ENCODE measurements at regions not wholly inside any gene's neighbourhood (a gene's known extent, or its start where the extent isn't known, plus 50 kb on each side); places are given as distances from the start of the nearest gene placed in this dataset.

DNA sequence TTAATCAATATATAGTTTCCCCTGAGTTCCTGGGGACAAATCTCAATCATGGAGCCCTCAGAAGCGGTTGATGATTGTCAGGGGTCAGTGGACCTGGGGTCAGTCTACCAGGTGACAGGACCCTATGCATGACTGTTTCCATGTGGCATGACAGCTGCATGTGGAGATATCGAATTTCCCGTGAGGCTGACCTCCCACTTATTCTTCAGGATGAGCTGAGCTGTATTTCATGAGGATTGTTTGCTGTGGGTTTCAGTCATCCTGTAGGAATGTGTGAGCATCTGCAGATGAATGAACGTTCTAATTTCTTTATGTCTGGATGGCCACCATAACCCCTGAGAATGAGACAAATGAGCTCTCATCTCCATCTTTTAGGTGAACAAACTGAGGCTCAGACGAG, 93.0 kb upstream of the HES1 start:
- TF ChIP-seq, protein P1, sequence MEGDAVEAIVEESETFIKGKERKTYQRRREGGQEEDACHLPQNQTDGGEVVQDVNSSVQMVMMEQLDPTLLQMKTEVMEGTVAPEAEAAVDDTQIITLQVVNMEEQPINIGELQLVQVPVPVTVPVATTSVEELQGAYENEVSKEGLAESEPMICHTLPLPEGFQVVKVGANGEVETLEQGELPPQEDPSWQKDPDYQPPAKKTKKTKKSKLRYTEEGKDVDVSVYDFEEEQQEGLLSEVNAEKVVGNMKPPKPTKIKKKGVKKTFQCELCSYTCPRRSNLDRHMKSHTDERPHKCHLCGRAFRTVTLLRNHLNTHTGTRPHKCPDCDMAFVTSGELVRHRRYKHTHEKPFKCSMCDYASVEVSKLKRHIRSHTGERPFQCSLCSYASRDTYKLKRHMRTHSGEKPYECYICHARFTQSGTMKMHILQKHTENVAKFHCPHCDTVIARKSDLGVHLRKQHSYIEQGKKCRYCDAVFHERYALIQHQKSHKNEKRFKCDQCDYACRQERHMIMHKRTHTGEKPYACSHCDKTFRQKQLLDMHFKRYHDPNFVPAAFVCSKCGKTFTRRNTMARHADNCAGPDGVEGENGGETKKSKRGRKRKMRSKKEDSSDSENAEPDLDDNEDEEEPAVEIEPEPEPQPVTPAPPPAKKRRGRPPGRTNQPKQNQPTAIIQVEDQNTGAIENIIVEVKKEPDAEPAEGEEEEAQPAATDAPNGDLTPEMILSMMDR (conservative IDR thresholded peaks at IDR 0.05; ENCODE audit: low read depth in 2 of 2), result no peak
- TF ChIP-seq POLR2AphosphoS5 (IDR thresholded peaks at IDR 0.05; ENCODE audit: low read depth), result no peak
- TF ChIP-seq EZH2phosphoT487 (IDR thresholded peaks at IDR 0.05; ENCODE audit: unreplicated experiment), result no peak
- TF ChIP-seq EZH2 (IDR thresholded peaks at IDR 0.05; ENCODE audit: low read depth, unreplicated experiment), result no peak
- TF ChIP-seq, protein P2, sequence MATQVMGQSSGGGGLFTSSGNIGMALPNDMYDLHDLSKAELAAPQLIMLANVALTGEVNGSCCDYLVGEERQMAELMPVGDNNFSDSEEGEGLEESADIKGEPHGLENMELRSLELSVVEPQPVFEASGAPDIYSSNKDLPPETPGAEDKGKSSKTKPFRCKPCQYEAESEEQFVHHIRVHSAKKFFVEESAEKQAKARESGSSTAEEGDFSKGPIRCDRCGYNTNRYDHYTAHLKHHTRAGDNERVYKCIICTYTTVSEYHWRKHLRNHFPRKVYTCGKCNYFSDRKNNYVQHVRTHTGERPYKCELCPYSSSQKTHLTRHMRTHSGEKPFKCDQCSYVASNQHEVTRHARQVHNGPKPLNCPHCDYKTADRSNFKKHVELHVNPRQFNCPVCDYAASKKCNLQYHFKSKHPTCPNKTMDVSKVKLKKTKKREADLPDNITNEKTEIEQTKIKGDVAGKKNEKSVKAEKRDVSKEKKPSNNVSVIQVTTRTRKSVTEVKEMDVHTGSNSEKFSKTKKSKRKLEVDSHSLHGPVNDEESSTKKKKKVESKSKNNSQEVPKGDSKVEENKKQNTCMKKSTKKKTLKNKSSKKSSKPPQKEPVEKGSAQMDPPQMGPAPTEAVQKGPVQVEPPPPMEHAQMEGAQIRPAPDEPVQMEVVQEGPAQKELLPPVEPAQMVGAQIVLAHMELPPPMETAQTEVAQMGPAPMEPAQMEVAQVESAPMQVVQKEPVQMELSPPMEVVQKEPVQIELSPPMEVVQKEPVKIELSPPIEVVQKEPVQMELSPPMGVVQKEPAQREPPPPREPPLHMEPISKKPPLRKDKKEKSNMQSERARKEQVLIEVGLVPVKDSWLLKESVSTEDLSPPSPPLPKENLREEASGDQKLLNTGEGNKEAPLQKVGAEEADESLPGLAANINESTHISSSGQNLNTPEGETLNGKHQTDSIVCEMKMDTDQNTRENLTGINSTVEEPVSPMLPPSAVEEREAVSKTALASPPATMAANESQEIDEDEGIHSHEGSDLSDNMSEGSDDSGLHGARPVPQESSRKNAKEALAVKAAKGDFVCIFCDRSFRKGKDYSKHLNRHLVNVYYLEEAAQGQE (IDR thresholded peaks at IDR 0.05; ENCODE audit: unreplicated experiment), result no peak
